H9 (cell line): ENCODE measurements at regions not wholly inside any gene's neighbourhood (a gene's known extent, or its start where the extent isn't known, plus 50 kb on each side); places are given as distances from the start of the nearest gene placed in this dataset.

Experiments used
- DNase-seq: peaks from one replicate; pipeline ENCODE4 v3.0.0-alpha.2; 2017
- H2AFZ ChIP-seq: one replicate; pipeline ENCODE4 v1.6.1; 2013; ENCODE audit warnings: mild to moderate bottlenecking, low read length, control low read depth, moderate library complexity
- H2AK5ac ChIP-seq: 2 replicates; pipeline ENCODE4 v1.6.1; 2013; ENCODE audit warnings: low read length, control low read depth, mixed read lengths; ENCODE audit not compliant: insufficient read length
- H2BK120ac ChIP-seq: one replicate; pipeline ENCODE4 v1.6.1; 2013; ENCODE audit warnings: low read depth, mild to moderate bottlenecking, low read length, control low read depth, inconsistent platforms; ENCODE audit not compliant: poor library complexity, severe bottlenecking
- H2BK12ac ChIP-seq: 2 replicates; pipeline ENCODE4 v1.6.1; 2013; ENCODE audit warnings: low read length, control low read depth, mixed read lengths, low read depth; ENCODE audit not compliant: insufficient read length
- H2BK15ac ChIP-seq: 2 replicates; pipeline ENCODE4 v1.6.1; 2013; ENCODE audit warnings: low read depth, low read length, control low read depth
- H2BK20ac ChIP-seq: one replicate; pipeline ENCODE4 v1.6.1; 2013; ENCODE audit warnings: low read depth, mild to moderate bottlenecking, low read length, control low read depth, inconsistent platforms; ENCODE audit not compliant: poor library complexity, severe bottlenecking
- H2BK5ac ChIP-seq: 2 replicates; pipeline ENCODE4 v1.6.1; 2013; ENCODE audit warnings: low read length, control low read depth, mixed read lengths; ENCODE audit not compliant: insufficient read length
- H3K14ac ChIP-seq: 2 replicates; pipeline ENCODE4 v1.6.1; 2013; ENCODE audit warnings: low read length, control low read depth; ENCODE audit not compliant: insufficient read depth
- H3K18ac ChIP-seq: 2 replicates; pipeline ENCODE4 v1.6.1; 2013; ENCODE audit warnings: low read depth, mild to moderate bottlenecking, mixed read lengths, low read length, control low read depth; ENCODE audit not compliant: insufficient read length
- H3K23ac ChIP-seq: 2 replicates; pipeline ENCODE4 v1.6.1; 2013; ENCODE audit warnings: low read length, control low read depth, mixed read lengths, low read depth; ENCODE audit not compliant: insufficient read length
- H3K23me2 ChIP-seq: 2 replicates; pipeline ENCODE4 v1.6.1; 2013; ENCODE audit warnings: low read depth, mild to moderate bottlenecking, mixed read lengths, low read length, control low read depth; ENCODE audit not compliant: insufficient read length, poor library complexity, severe bottlenecking
- H3K27ac ChIP-seq: 2 replicates; pipeline ENCODE4 v1.5.1; 2013; ENCODE audit warnings: low read length, control low read depth, mixed read lengths, low read depth; ENCODE audit not compliant: insufficient read length
- H3K27me3 ChIP-seq: 2 replicates; pipeline ENCODE4 v1.6.1; 2013; ENCODE audit warnings: low read length, control low read depth, inconsistent platforms; ENCODE audit not compliant: insufficient read depth
- H3K4ac ChIP-seq: 2 replicates; pipeline ENCODE4 v1.6.1; 2013; ENCODE audit warnings: low read depth, mild to moderate bottlenecking, control low read depth, inconsistent platforms, low read length, moderate library complexity
- H3K4me1 ChIP-seq: 2 replicates; pipeline ENCODE4 v1.6.1; 2013; ENCODE audit warnings: low read length, control low read depth, inconsistent platforms; ENCODE audit not compliant: insufficient read depth
- H3K4me2 ChIP-seq: 2 replicates; pipeline ENCODE4 v1.6.1; 2013; ENCODE audit warnings: low read length, control low read depth, mixed read lengths; ENCODE audit not compliant: insufficient read length, insufficient read depth
- H3K56ac ChIP-seq: 2 replicates; pipeline ENCODE4 v1.6.1; 2013; ENCODE audit warnings: low read depth, mild to moderate bottlenecking, mixed read lengths, low read length, control low read depth; ENCODE audit not compliant: insufficient read length
- H3K79me1 ChIP-seq: 2 replicates; pipeline ENCODE4 v1.6.1; 2013; ENCODE audit warnings: low read depth, mild to moderate bottlenecking, moderate library complexity, low read length, control low read depth, inconsistent platforms; ENCODE audit not compliant: insufficient read depth, poor library complexity, severe bottlenecking
- H3K79me2 ChIP-seq: 2 replicates; pipeline ENCODE4 v1.6.1; 2013; ENCODE audit warnings: low read length, control low read depth, inconsistent platforms; ENCODE audit not compliant: insufficient read depth
- H3K9ac ChIP-seq: 2 replicates; pipeline ENCODE4 v1.6.1; 2013; ENCODE audit warnings: low read length, control low read depth, mixed read lengths; ENCODE audit not compliant: insufficient read length; ENCODE audit errors: extremely low read depth
- H3K9me3 ChIP-seq: one replicate; pipeline ENCODE4 v1.6.1; 2013; ENCODE audit warnings: low read depth, low read length, inconsistent platforms; ENCODE audit not compliant: control insufficient read depth
- H3T11ph ChIP-seq: one replicate; pipeline ENCODE4 v1.6.1; 2013; ENCODE audit warnings: mild to moderate bottlenecking, low read length, control low read depth, inconsistent platforms
- H4K20me1 ChIP-seq: one replicate; pipeline ENCODE4 v1.6.1; 2013; ENCODE audit not compliant: control insufficient read depth, insufficient read length, insufficient read depth
- H4K5ac ChIP-seq: 2 replicates; pipeline ENCODE4 v1.6.1; 2013; ENCODE audit warnings: low read depth, mild to moderate bottlenecking, mixed read lengths, low read length, control low read depth; ENCODE audit not compliant: insufficient read length
- H4K8ac ChIP-seq: replicated peaks from 2 replicates; pipeline ENCODE4 v1.6.1; 2013; ENCODE audit warnings: low read length, control low read depth, mixed read lengths, low read depth; ENCODE audit not compliant: insufficient read length
- H4K91ac ChIP-seq: 2 replicates; pipeline ENCODE4 v1.6.1; 2013; ENCODE audit warnings: low read depth, mild to moderate bottlenecking, moderate library complexity, mixed read lengths, low read length, control low read depth; ENCODE audit not compliant: insufficient read length
- H3K27ac Mint-ChIP-seq, 3 experiments: 2 replicates in 2 of 3; 3 replicates in 1 of 3; pipeline ENCODE4 v1.8.0; 2020 to 2021; ENCODE audit warnings: mixed read lengths in 3 of 3, mild to moderate bottlenecking in 1 of 3, moderate library complexity in 1 of 3
- H3K27me3 Mint-ChIP-seq: 2 replicates; pipeline ENCODE4 v1.8.0; 2021; ENCODE audit warnings: low read depth, mild to moderate bottlenecking, moderate library complexity, mixed read lengths
- H3K36me3 Mint-ChIP-seq, 3 experiments: 2 replicates in 2 of 3; 3 replicates in 1 of 3; pipeline ENCODE4 v1.8.0; 2020 to 2021; ENCODE audit warnings: low read depth in 3 of 3, mixed read lengths in 3 of 3; ENCODE audit not compliant: insufficient read depth in 1 of 3
- H3K4me1 Mint-ChIP-seq, 2 experiments: 2 replicates each; pipeline ENCODE4 v1.8.0; 2020; ENCODE audit warnings: mixed read lengths in 2 of 2
- H3K4me3 Mint-ChIP-seq, 2 experiments: 2 replicates in 1 of 2; 3 replicates in 1 of 2; pipeline ENCODE4 v1.8.0; 2020 to 2021; ENCODE audit warnings: mild to moderate bottlenecking in 2 of 2, mixed read lengths in 2 of 2, moderate library complexity in 1 of 2
- H3K9me3 Mint-ChIP-seq, 2 experiments: 2 replicates in 1 of 2; 3 replicates in 1 of 2; pipeline ENCODE4 v1.8.0; 2020; ENCODE audit warnings: mild to moderate bottlenecking in 2 of 2, mixed read lengths in 2 of 2, moderate library complexity in 1 of 2
- CTCF ChIP-seq: fragments of 200-600 bp; sonication (generic); conservative IDR thresholded peaks from 3 replicates; pipeline ENCODE4 v1.8.0; 2021; ENCODE audit warnings: antibody characterized with exemption, mild to moderate bottlenecking
- WGBS: extraction: QIAGEN DNeasy Blood & Tissue Kit; methylation state at CpG from one replicate; pipeline ENCODE4 v1.1.7; 2013; ENCODE audit warnings: missing lambda C conversion rate, low lambda C conversion rate, mixed read lengths; ENCODE audit not compliant: insufficient read length; ENCODE audit errors: extremely low coverage; 5-methylcytosine and 5-hydroxymethylcytosine counted together

GRCh38 chr4:189385098-189385497 lies 555.6 kb upstream of the FRG1 start:
- TF ChIP-seq CTCF: no peak
- H3K79me1 ChIP-seq: no peaks in the 10 kb centered on the region
- no peaks in the 10 kb centered on the region for H3K27me3 ChIP-seq
- H3K23me2 ChIP-seq: no peaks in the 10 kb centered on the region
- no peak overlapping the region for H4K5ac ChIP-seq
- Mint-ChIP-seq H3K4me1 (no peaks in the 10 kb centered on the region), H3K9me3 (peaks cover 43 to 71% of the 10 kb centered on the region in 2 experiments), H3K4me3 (no peak overlapping the region), H3K27me3 (no peaks in the 10 kb centered on the region), H3K36me3 (peaks cover 0 to 1% (median 0%) of the 10 kb centered on the region in 3 experiments; a peak in 3 of 7 replicates), H3K27ac (no peak overlapping the region)
- no peak overlapping the region for H3K4me2 ChIP-seq
- no peak overlapping the region for H2AK5ac ChIP-seq
- H3K79me2 ChIP-seq: no peaks in the 10 kb centered on the region
- no peak overlapping the region for H3T11ph ChIP-seq
- H4K91ac ChIP-seq: no peak overlapping the region
- H2BK20ac ChIP-seq: no peak overlapping the region
- H4K8ac ChIP-seq: no peak overlapping the region
- H3K14ac ChIP-seq: no peak overlapping the region
- H3K4me1 ChIP-seq: no peaks in the 10 kb centered on the region
- H3K56ac ChIP-seq: no peak overlapping the region
- no peak overlapping the region for H2BK12ac ChIP-seq
- no peak overlapping the region for H2AFZ ChIP-seq
- no peak overlapping the region for H3K23ac ChIP-seq
- no peak for DNase-seq
- no peaks in the 10 kb centered on the region for H4K20me1 ChIP-seq
- WGBS: no CpG with 5 or more reads among the region's 1 CpG
- no peak overlapping the region for H3K4ac ChIP-seq
- no peak overlapping the region for H2BK5ac ChIP-seq
- no peak overlapping the region for H3K18ac ChIP-seq
- no peak overlapping the region for H2BK15ac ChIP-seq
- no peak overlapping the region for H3K9ac ChIP-seq
- no peak overlapping the region for H2BK120ac ChIP-seq
- peaks cover 7% of the 10 kb centered on the region for H3K9me3 ChIP-seq
- H3K27ac ChIP-seq: no peak overlapping the region
